ENCODE measurements at regions not wholly inside any gene's neighbourhood (a gene's known extent, or its start where the extent isn't known, plus 50 kb on each side); places are given as distances from the start of the nearest gene placed in this dataset.
"Not testable (repeated sequence)": the region's sequence is repeated elsewhere in the genome, so short reads cannot be mapped to it uniquely, and the experiment has no call there.

GRCh38 chr12:59474236-59474635 lies 121.6 kb upstream of the SLC16A7 start:
- not testable (repeated sequence) for TF ChIP-seq CTCF (conservative IDR thresholded peaks at IDR 0.05 in 1 of 2, IDR thresholded peaks at IDR 0.05 in 1 of 2; ENCODE audit: low read depth in 1 of 2, low read length in 2 of 2); EZH2 (IDR thresholded peaks at IDR 0.05; ENCODE audit: low read length, missing control alignments)
